ENCODE measurements at regions not wholly inside any gene's neighbourhood (a gene's known extent, or its start where the extent isn't known, plus 50 kb on each side); places are given as distances from the start of the nearest gene placed in this dataset.

- no peak for TF ChIP-seq CTCF (IDR thresholded peaks at IDR 0.05)
- TF ChIP-seq ZFX (IDR thresholded peaks at IDR 0.05; ENCODE audit: borderline replicate concordance) = no peak
- no peak overlapping the region for H3K27ac ChIP-seq
These were observed 232.3 kb upstream of the B3GALT2 start for GRCh38 chr1:193418745-193419058.

GRCh38 chr1:193417945-193418744, 231.7 kb upstream of the B3GALT2 start:
- no peak for TF ChIP-seq CTCF (IDR thresholded peaks at IDR 0.05)
- no peak for TF ChIP-seq ZFX (IDR thresholded peaks at IDR 0.05; ENCODE audit: borderline replicate concordance)
- no peak overlapping the region for H3K27ac ChIP-seq

GRCh38 chr1:193417403-193417802, 231.0 kb upstream of the B3GALT2 start:
- TF ChIP-seq CTCF (IDR thresholded peaks at IDR 0.05) = no peak
- TF ChIP-seq ZFX (IDR thresholded peaks at IDR 0.05; ENCODE audit: borderline replicate concordance) = no peak
- H3K27ac ChIP-seq = no peak overlapping the region

GRCh38 chr1:193416226-193417024, 230.0 kb upstream of the B3GALT2 start:
- TF ChIP-seq CTCF (IDR thresholded peaks at IDR 0.05) (no peak), ZFX (IDR thresholded peaks at IDR 0.05; ENCODE audit: borderline replicate concordance) (no peak)
- H3K27ac ChIP-seq = no peak overlapping the region

GRCh38 chr1:193415256-193415655, 228.8 kb upstream of the B3GALT2 start:
- no peak for TF ChIP-seq CTCF (IDR thresholded peaks at IDR 0.05)
- no peak for TF ChIP-seq ZFX (IDR thresholded peaks at IDR 0.05; ENCODE audit: borderline replicate concordance)
- H3K27ac ChIP-seq = no peak overlapping the region

- TF ChIP-seq CTCF (IDR thresholded peaks at IDR 0.05) (no peak), ZFX (IDR thresholded peaks at IDR 0.05; ENCODE audit: borderline replicate concordance) (no peak)
These were observed 227.0 kb upstream of the B3GALT2 start for GRCh38 chr1:193413376-193413775.

GRCh38 chr1:193412748-193413147, 226.3 kb upstream of the B3GALT2 start:
- TF ChIP-seq CTCF (IDR thresholded peaks at IDR 0.05) (peak; percentile 17; the same call in 1 of the 2 replicates), ZFX (IDR thresholded peaks at IDR 0.05; ENCODE audit: borderline replicate concordance) (no peak)
- no peak overlapping the region for H3K27ac ChIP-seq

More at GRCh38 chr1:193413376-193413775, 227.0 kb upstream of the B3GALT2 start:
- no peak overlapping the region for H3K27ac ChIP-seq

Measured in 22Rv1 (cell line).